NCI-H226 (cell line): ENCODE measurements at regions not wholly inside any gene's neighbourhood (a gene's known extent, or its start where the extent isn't known, plus 50 kb on each side); places are given as distances from the start of the nearest gene placed in this dataset.

Experiments used
- DNase-seq: peaks from one replicate; pipeline ENCODE4 v3.0.0-alpha.2; 2015

- no peak for DNase-seq
These were observed 499.4 kb downstream of the NPHP4 start for GRCh38 chr1:5492846-5493245.

GRCh38 chr1:5491207-5491904, 500.9 kb downstream of the NPHP4 start:
- no peak for DNase-seq

DNA sequence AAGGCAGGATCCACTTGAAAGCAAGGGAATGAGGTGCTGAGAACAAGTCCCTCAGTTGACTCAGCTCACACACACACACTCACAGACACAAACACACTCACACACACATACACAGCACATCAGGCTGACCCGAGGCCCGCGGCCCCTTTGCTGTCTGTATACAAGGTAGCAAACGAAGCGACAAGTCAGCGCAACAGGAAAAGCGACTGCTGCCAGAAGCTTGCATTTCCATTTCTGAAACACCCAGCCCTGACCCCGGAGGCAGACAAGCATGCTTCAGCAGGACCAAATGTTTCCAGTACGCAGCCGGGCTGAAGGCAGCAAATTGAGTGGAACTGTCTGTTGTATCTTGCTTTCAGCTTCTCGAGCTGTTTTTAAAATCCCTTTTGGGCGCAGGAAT, 501.6 kb downstream of the NPHP4 start:
- no peak for DNase-seq

GRCh38 chr1:5488448-5488847, 503.8 kb downstream of the NPHP4 start:
- no peak for DNase-seq

DNA sequence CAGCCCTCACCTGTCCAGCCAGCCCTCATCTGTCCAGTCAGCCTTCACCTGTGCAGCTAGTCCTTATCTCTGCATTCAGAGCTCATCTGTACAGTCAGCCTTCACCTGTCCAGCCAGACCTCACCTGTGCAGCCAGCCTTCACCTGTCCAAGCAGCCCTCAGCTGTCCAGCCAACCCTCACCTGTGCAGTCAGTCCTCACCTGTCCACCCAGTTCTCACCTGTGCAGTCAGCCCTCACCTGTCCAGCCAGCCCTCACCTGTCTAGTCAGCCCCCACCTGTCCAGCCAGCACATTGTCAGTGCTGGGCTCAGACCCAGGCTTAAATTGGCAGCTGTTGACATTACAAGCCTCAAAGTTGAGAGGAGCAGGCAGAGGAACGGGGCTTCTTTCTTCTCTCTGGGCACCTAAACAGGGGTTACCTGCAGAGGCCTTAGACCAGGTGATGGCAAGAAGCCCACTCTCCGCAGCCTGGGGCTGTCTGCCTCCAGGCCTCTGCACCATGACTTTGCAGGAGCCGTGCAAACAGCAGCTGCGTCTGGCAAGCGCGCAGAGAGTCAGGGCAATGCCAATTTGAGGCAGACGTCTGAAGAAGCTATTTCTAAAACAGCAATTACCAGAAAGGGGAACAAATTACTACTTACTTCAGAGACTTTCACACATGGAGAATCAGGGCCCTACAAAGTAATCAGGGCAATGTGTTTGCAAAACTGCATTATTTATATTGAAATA, 506.1 kb downstream of the NPHP4 start:
- DNase-seq, result no peak

DNA sequence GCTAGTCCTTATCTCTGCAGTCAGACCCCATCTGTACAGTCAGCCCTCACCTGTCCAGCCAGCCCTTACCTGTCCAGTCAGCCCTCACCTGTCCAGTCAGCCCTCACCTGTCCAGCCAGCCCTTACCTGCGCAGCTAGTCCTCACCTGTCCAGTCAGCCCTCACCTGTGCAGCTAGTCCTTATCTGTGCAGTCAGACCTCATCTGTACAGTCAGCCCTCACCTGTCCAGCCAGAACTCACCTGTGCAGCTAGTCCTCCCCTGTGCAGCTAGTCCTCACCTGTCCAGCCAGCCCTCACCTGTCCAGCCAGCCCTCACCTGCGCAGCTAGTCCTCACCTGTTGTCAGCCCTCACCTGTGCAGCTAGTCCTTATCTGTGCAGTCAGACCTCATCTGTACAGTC, 506.8 kb downstream of the NPHP4 start:
- no peak for DNase-seq

GRCh38 chr1:5484451-5485165, 507.6 kb downstream of the NPHP4 start:
- no peak for DNase-seq

DNA sequence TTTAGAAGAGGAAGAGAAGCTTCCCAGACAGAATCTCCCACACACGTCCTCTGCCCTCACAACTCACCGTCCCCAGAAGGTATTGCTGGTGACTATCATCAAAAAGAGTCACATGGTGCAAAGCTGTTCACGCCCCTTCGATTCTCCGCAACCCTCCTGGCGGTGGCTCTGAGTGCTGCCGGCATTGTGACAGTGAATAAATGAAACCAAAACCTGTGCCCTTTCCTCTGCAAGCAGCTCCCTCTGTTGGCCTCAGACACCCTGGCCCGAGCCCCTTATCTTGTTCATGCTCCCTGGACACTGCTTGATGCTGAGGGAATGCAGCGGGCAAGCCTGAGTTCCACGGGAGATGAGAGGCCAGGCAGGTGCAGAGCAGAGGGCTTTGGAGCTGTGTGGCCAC, 510.3 kb downstream of the NPHP4 start:
- DNase-seq, result no peak

DNA sequence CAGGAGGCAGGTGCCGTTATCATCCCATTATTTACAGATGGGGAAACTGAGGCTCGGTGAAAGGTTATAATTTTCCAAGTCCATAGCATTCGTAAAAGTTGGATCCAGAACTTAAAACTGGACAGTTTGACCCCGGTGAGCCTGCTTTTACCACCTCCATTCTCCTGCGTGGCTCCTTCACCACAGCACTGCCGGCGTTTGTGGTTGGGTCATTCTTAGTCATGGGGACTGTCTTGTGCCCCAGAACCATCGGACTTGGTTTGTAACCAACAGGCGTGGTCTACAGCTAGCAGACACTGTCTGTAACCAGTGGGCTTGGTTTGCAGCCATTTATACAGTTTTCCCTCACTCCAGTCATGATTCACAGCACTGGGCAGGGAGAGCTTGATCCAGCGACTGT, 511.3 kb downstream of the NPHP4 start:
- DNase-seq, result no peak

- DNase-seq, result no peak
These were observed 512.2 kb downstream of the NPHP4 start for GRCh38 chr1:5479876-5480646.

DNA sequence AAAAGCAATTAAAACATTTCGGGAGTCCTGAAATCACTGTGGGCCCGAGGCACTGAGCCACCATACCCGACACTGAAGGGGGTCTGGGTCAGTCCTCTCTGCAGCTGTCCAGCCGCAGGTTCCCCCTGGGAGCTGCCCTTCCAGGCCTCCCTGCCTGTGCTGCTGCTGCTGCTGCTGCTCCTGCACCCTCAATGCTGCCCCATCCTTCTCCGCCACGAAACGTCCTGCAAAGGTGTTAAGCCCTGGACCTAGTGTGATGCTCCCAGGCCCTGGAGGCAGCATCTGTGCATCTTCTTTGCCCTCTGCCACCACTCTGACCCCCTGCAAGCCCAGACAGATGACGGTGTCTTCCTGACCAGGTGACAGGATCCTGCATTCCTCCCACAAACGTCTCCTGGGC, 513.3 kb downstream of the NPHP4 start:
- no peak for DNase-seq

DNA sequence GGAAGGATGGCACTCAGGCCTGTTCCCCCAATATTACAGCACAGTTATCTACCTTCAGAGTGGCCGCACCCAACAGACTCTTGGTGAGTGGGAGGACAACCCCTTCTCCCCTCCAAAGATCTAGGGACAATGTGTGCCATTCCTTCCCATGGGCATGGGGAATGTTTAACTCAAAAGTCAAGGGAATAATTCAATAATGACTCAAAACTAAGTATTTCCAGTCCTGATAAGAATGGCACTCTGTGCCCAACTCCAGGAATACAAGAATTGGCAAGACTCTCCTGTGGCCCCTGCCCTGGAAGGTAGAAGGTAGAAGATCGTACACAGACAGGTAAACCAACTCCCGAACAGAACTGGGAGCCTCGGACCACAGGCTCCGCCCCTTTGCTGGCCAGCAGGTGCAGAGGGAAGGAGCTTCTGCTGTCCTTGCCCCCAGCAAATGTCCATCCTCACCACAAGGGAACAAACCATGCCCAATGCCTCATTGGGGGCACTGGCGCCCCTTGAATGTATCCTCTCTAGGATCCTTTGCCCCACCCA, 514.0 kb downstream of the NPHP4 start:
- DNase-seq, result no peak

GRCh38 chr1:5477716-5478115, 514.5 kb downstream of the NPHP4 start:
- DNase-seq, result no peak

GRCh38 chr1:5475572-5475971, 516.7 kb downstream of the NPHP4 start:
- DNase-seq, result no peak

GRCh38 chr1:5473268-5473667, 519.0 kb downstream of the NPHP4 start:
- no peak for DNase-seq

GRCh38 chr1:5466487-5466886, 525.7 kb downstream of the NPHP4 start:
- no peak for DNase-seq

- no peak for DNase-seq
These were observed 526.9 kb downstream of the NPHP4 start for GRCh38 chr1:5465281-5465711.

DNA sequence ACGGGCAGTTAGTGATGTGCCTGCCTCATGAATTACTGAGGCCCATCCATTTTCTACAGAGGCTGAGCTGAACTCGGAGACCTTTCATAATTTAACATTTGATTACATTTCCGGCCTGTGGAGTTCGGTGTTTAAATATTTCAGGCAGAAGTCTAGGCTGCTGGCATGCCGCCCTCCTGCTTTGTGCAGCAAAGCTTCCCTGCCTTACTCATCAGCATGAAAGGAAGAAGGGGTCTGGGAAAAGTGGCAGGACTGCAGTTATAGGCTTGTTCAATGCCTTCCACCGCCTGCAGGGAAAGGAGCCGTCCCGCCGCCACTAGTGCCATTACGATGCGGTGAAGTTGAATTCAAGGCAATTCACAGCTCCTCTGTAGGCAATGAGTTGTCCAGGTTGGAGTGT, 527.9 kb downstream of the NPHP4 start:
- DNase-seq, result no peak

- no peak for DNase-seq
These were observed 531.3 kb downstream of the NPHP4 start for GRCh38 chr1:5460974-5461373.

DNA sequence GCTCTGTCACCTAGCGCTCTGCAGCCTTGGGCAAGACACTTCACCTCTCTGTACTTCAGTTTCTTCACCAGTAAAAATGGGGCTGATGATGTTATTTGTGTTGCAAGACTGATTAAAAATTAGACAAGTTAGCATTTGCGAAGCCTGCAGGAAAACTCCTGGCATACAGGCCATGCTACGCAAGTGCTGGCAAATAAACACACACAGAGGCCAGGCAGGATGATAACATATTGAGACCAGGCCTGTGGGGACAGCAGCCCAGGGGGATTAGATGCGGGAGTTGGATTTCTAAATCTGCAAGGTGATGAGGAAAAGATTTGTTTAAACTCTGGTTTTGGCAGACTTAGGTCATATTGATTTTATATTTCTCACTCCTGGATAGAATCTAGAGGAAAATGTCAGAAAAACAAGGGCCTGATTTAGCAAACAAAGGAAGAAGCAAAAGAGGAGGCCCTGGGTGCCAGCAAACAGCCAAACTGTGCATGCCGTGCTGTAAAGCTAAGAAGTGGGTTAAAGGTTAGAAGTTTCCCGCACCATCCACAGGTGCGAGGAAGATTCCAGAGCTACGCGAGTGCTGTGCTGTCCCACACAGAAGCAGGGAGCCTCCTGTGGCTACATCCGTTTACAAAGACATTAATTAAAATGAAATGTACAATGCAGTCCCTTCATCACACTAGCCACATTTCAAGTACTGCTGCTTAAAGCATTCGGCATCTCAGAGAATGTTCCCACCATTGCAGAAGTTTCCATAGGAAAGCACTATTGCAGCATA, 532.2 kb downstream of the NPHP4 start:
- no peak for DNase-seq

- no peak for DNase-seq
These were observed 534.0 kb downstream of the NPHP4 start for GRCh38 chr1:5458248-5458647.
